Retina (tissue), 1 donor: ENCODE measurements at regions not wholly inside any gene's neighbourhood (a gene's known extent, or its start where the extent isn't known, plus 50 kb on each side); places are given as distances from the start of the nearest gene placed in this dataset.
A peak's percentile ranks its signal among the peaks of the same experiment; 100 is the strongest.

Source experiments
- DNase-seq: peaks from one replicate; pipeline ENCODE4 v3.0.0-alpha.2; 2016

DNA sequence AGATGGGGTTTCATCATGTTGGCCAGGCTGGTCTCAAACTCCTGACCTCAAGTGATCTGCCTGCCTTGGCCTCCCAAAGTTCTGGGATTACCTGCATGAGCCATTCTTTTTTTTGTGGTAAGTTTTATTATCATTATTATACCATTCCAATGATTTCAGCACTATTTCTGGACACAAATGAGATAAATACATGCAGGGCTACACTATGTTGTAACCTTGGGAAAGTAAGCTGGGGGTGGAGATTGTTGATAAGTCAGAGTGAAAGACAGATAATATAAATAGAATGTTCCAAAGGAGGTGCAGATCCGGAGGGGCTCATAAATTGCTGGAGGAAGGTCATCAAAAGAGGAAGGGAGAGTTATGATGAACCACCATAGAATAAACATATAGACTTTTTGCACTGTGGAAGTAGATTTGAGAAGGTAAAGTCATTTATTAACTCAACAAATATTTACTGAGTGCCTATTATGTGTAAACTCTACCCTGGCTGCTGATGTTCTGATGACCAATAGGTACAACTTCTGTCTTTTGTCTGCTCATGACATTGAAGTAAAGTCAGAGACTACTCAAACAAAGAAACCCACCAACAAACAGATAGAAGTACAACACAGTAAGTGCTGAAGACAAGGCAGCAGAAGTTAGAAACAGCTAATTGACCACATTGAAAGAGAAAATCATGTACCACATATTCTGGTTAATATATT, 478.9 kb upstream of the GOLIM4 start:
- DNase-seq: no peak

GRCh38 chr3:168570404-168571155, 474.9 kb upstream of the GOLIM4 start:
- no peak for DNase-seq

GRCh38 chr3:168558728-168559411, 463.1 kb upstream of the GOLIM4 start:
- no peak for DNase-seq

GRCh38 chr3:168552251-168552650, 456.5 kb upstream of the GOLIM4 start:
- no peak for DNase-seq

GRCh38 chr3:168548719-168549118, 453.0 kb upstream of the GOLIM4 start:
- DNase-seq: peak; percentile 33

- no peak for DNase-seq
These were observed 451.0 kb upstream of the GOLIM4 start for GRCh38 chr3:168546707-168547106.

DNA sequence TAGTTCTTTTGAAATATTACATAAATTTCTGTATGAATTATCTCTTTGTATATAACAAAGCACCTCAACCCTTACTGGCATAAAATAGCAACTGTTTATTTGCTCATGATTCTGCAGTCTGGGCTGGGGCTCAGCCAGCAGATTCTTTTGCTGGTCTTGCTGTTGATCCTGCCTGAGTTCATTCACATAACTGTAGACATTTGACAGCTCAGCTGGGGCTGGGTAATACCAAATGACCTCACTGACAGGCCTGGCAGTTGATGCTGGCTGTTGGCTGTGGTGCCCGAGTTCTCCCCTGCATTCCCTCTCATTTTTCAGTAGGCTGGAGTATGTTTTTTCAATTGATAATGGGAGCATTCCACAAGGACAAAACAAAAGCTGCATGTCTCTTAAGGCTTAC, 449.9 kb upstream of the GOLIM4 start:
- peak; percentile 29 for DNase-seq

DNA sequence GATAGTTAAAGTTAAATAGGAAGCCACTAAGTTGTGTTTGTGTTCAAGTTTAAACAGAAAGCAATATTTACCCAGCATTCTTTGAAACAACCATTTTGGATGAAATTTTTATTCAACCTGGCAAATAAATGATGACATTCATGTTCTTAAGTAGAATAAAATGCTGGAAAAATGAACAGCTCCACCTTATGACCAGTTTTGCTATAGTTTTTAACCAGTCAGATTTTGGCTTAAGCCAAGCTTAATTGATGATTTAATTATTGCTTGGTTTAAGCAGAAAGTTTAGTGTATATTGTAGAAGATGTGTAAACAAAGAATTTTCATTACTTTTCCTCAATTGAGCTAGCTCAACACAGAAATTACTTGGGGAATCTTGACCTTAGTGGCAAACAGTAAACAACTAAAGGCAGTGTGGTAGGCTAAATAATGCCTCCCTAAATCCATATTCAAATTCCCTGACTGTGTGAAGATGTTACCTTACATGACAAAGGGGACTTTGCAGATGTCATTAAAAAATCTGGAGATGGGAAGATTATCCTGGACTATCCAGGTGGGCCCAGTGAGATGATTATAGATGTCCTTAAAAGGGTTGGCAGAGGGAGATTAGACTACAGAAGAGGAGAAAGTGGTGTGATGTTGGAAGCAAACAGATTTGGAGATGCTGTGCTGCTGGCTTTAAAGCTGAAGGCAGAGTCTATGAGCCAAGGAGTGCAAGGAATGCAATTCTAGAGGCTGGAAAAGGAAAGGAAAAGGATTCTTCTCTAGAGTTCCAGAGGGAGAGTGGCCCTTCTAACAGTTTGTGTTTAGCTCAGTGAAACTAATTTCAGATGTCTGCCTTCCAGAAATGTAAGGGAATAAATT, 448.6 kb upstream of the GOLIM4 start:
- DNase-seq: no peak

- no peak for DNase-seq
These were observed 445.0 kb upstream of the GOLIM4 start for GRCh38 chr3:168540726-168541125.

DNA sequence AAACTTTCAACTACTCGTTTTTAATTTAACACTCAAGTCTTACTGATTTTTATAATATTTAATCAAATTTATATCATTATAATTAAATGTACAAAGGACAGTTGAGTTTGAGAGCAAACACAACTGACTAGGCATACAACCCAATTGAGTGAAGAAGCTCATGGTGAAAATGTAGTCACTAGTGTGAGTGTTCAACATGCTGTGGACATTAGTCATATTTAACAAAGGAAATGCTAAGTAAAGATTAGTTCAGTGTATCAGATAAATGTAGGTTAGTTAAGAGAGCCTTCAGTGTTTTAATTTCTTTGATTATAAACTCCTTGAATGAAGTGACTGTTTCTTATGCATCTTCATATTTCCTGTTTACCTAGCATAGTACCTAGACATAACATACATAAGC, 444.2 kb upstream of the GOLIM4 start:
- DNase-seq: no peak

GRCh38 chr3:168534761-168535160, 439.0 kb upstream of the GOLIM4 start:
- DNase-seq: no peak

DNA sequence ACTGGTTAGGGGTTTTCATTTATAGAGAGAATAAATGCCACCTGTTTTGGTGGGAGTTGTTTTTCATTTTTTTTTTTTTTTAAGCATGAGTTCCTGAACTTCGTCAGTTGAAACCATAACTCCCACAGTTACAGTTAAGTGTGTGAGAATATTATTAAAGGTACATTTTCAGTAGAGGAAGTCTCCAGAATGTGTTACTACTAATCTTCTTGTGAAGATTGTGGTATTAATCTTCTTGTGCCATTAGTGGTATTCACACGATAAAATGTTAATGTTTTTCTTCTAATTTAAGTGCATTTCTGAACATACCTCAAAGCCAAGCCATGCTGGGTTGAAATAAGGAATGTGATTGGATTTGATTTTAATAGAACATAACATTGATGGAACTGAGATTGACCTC, 437.9 kb upstream of the GOLIM4 start:
- DNase-seq: no peak

- DNase-seq: no peak
These were observed 436.4 kb upstream of the GOLIM4 start for GRCh38 chr3:168532135-168532534.

- peak; percentile 77 for DNase-seq
These were observed 435.4 kb upstream of the GOLIM4 start for GRCh38 chr3:168531116-168531515.

DNA sequence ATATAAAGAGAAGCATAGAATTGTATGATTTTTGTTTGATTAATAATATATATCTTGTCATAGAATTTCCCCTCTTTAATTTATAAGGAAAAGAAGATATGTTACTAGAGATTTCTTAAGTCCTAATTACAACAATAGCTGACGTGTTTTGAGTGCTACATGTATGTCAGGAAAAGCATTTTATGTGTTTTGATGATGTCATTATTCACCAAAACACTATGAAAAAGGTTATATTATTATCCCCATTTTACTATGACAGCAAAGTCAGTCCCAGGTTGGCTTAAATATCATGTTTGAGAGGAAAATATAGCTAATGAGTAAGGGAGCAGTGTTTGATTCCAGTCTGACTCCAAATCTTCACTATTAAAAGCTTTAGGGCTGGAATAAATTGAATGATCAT, 428.4 kb upstream of the GOLIM4 start:
- DNase-seq: no peak

GRCh38 chr3:168517249-168518071, 421.7 kb upstream of the GOLIM4 start:
- DNase-seq: peak; percentile 47

DNA sequence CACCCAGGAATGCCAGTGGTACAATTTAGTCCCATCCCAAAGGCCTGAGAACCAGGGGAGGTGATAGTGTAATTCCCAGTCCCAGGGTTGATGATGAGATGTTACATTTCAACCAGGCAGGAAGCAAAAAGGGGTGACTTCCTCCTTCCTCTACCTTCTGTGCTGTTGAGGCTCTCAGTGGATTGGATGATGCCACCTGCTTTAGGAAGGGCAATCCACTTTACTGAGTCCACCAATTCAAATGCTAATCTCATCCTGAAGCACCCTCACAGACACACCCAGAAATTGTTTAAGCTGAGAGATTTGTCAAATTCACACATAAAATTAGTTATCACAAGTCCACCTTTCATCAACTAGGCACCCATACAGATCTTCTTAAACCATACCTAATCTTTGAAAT, 418.5 kb upstream of the GOLIM4 start:
- no peak for DNase-seq

GRCh38 chr3:168512802-168513201, 417.1 kb upstream of the GOLIM4 start:
- no peak for DNase-seq

GRCh38 chr3:168511428-168512014, 415.8 kb upstream of the GOLIM4 start:
- DNase-seq: no peak

DNA sequence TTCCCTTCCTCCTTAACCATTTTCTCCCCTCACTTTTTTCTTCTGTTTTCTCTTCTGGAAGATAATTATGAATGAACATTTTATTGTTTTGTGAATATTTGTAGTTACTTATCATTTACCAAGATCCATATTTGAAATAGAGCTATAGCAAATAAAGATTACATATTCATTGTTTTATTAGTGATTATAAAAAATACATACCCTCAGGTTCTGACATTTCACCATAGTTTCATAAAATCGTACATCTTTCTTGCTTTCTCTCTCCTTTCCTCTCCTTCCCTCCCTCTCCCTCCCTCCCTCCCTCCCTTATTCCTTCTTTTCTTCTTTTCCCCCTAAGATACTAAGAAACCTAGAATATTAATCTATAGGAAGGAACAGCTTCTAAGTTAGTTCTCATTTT, 410.9 kb upstream of the GOLIM4 start:
- DNase-seq: no peak

- DNase-seq: no peak
These were observed 405.8 kb upstream of the GOLIM4 start for GRCh38 chr3:168501570-168501969.

DNA sequence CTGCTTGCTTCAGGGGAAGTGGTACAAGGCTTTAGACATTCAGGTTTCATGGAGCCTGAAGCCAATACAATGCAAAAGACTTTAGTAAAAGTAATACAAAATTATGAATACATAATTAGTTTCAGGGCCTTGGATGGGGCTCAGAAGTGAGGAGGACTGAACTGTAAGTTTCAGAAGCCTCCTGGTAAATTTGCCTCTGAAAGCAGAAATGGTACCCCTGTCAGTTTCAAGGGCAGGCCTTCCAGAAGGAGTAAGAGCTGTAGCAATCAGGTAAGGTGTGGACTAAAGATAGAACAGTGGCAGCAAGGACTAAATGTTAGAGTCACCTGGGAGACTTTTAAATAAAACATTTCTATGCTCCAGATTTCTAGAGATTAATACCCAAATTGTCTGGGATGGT, 402.5 kb upstream of the GOLIM4 start:
- no peak for DNase-seq
